ENCODE measurements at regions not wholly inside any gene's neighbourhood (a gene's known extent, or its start where the extent isn't known, plus 50 kb on each side); places are given as distances from the start of the nearest gene placed in this dataset. TPM values are rescaled to one million over a fixed set of nuclear protein-coding genes. Genes with fewer than 3 reads are reported as not detected.

GRCh38 chr5:1949253-1949652 lies 66.5 kb upstream of the IRX4 start:
- DNase-seq: no peak

GRCh38 chr5:1948663-1949191 lies 66.0 kb upstream of the IRX4 start:
- DNase-seq: no peak

- DNase-seq: no peak
These were observed 65.4 kb upstream of the IRX4 start for GRCh38 chr5:1948111-1948510.

GRCh38 chr5:1946776-1947175 lies 64.1 kb upstream of the IRX4 start:
- DNase-seq: no peak

GRCh38 chr5:1946122-1946677 lies 63.5 kb upstream of the IRX4 start:
- DNase-seq: no peak

DNA sequence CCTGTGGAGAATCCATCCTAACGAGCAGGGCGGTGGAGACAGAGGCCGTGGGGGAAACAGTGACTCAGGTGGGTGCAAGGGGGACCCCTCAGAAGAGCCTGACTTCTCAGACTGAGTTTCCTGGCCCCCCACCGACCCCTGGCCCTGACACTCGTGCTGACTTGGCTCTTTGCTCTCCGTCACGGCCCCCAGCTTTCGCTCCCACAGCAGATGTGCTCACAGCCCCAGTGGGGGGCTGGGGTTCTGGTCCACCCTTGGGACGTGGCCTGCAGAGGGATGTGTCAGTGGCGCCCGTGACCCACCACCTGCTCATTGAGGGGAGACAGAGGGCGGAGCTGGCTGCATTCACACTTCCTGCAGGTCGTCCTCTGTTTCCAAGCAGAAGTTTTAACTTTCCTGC lies 62.9 kb upstream of the IRX4 start:
- no peak for DNase-seq

- DNase-seq: no peak
These were observed 61.7 kb upstream of the IRX4 start for GRCh38 chr5:1944408-1944807.

GRCh38 chr5:1943481-1943880 lies 60.8 kb upstream of the IRX4 start:
- no peak for DNase-seq

- no peak for DNase-seq
These were observed 59.9 kb upstream of the IRX4 start for GRCh38 chr5:1942630-1943029.

GRCh38 chr5:1942158-1942557 lies 59.4 kb upstream of the IRX4 start:
- DNase-seq: no peak

GRCh38 chr5:1939256-1939655 lies 56.5 kb upstream of the IRX4 start:
- no peak for DNase-seq

DNA sequence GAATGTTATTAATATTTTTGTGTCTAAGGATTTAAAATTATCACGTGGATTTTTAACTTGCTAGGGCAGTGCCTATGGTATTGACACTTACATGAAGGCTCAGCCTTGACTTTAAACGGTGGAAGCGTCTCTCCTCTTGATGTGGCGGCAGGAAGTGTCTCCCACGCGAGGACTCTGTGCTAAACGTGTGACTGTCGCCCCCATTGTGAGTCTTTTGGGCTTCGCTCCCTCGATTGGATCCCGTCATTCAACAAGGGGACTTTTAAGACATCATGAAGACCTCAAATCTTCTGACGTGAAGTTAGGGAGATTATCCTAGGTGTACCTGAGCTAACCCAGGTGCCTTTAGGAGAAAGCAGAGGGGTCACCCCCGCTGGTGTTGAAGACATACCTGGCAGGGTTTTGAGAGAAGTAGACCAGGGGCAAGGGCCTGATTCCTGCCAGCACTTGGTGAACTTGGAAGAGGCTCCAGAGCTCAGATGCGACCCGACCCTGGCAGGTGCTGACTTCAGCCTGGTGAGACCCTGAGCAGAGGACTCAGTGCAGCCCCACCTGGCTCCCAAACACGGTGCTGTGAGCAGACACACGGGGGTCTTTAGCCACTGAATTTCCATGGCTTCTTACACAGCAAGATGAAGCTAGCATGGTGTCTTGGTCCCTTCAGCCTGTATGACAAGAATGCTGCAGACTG lies 55.7 kb upstream of the IRX4 start:
- DNase-seq: no peak

DNA sequence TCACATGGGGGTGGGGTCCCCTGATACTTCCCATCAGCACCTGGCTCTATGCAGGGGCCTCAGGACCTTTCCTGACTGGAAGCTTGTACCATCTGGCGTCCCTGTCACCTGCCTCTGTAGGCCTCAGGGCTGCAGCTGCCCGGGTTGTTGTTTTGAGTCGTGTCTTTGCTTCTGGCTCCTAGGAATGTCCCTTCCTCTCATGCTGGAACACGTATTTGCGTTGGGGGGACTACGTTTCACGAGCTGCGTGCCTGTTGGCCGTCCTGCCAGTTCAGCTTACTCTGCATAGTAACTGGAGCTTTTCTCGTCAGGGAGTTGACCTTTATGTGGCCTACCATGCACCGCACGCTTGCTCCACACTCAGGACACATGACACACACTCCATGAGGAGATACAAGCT lies 54.9 kb upstream of the IRX4 start:
- no peak for DNase-seq

- no peak for DNase-seq
These were observed 54.2 kb upstream of the IRX4 start for GRCh38 chr5:1936901-1937300.

GRCh38 chr5:1936413-1936812 lies 53.7 kb upstream of the IRX4 start:
- DNase-seq: no peak

DNA sequence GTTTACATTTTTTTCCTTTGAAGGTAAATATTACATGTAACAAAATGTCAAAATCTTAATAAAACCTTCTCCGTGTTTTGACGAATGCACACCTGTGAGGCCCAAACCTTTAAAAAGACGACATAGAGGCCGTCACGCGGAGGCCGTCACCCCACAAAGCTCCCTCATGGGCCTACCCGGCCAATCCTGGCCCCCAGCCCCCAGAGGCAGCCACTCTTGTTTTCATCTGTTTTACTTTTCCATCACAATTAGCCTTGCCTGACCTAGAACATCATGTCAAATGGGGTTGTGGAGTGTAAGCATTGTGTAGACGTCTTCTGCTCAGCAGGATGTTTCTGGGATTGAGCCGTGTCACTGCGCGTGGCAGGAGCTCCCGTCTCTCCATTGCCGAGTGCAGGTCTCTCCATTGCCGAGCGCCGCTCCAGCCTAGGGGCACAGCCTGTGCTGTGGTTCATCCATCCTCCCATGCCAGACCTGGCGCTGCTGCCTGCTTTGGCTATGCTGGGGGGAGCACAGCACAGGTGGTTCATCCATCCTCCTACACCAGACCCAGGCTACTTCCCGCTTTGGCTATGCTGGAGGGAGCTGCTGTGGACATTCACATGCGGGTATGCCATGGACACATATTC lies 52.2 kb upstream of the IRX4 start:
- no peak for DNase-seq

DNA sequence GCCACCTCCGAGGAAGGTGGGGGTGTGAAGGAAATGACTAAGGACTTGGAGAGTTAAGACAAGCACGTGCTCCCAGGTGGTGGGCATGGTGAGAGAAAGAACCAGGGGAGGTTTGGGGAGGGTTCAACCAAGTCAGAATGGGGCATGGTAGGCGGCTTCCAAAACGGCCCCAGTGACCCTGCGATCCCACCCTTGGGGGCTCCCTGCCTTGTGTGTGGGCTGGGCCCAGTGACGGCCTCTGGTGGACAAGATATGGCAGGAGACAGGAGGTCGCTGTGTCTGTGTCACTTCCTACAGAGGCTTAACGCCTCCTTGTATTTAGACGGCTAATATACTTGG lies 51.3 kb upstream of the IRX4 start:
- no peak for DNase-seq

GRCh38 chr5:1933364-1934055 lies 50.8 kb upstream of the IRX4 start:
- no peak for DNase-seq

Small RNAs in the stretch of these regions (small RNA-seq; reads per million reads assigned to genes)
- gene AC092266.1 (not detected), gene RF00019 (not detected)
